ENCODE measurements at regions not wholly inside any gene's neighbourhood (a gene's known extent, or its start where the extent isn't known, plus 50 kb on each side); places are given as distances from the start of the nearest gene placed in this dataset.

DNA sequence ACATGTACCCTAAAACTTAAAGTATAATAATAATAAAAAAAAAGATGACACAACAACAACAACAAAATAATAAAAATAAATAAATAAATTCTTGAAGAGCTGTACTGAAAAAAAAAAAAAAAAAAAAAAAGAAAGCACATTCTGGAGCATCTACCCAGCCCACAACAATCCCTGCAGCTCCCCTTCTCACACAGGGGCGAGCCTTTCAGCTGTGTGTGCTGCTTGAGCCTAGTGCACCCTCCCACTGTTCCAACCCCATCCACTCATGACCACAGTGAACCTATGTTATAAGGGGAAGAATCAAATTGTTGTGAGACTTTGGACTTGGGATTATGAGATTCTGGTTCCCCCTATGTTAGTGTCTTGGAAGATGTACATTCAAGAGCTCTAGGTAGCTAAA lies 161.5 kb upstream of the JADE1 start:
- TF ChIP-seq EZH2 (IDR thresholded peaks at IDR 0.05; ENCODE audit: low read length), result no peak
- TF ChIP-seq, protein P1, sequence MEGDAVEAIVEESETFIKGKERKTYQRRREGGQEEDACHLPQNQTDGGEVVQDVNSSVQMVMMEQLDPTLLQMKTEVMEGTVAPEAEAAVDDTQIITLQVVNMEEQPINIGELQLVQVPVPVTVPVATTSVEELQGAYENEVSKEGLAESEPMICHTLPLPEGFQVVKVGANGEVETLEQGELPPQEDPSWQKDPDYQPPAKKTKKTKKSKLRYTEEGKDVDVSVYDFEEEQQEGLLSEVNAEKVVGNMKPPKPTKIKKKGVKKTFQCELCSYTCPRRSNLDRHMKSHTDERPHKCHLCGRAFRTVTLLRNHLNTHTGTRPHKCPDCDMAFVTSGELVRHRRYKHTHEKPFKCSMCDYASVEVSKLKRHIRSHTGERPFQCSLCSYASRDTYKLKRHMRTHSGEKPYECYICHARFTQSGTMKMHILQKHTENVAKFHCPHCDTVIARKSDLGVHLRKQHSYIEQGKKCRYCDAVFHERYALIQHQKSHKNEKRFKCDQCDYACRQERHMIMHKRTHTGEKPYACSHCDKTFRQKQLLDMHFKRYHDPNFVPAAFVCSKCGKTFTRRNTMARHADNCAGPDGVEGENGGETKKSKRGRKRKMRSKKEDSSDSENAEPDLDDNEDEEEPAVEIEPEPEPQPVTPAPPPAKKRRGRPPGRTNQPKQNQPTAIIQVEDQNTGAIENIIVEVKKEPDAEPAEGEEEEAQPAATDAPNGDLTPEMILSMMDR (optimal IDR thresholded peaks at IDR 0.05 in 1 of 3, IDR thresholded peaks at IDR 0.05 in 1 of 3, conservative IDR thresholded peaks at IDR 0.05 in 1 of 3; ENCODE audit: extremely low read depth in 1 of 3, insufficient read depth in 2 of 3, low read length in 3 of 3), result no peak

Data from keratinocyte (primary cell).